GM12878 (cell line): ENCODE measurements at regions not wholly inside any gene's neighbourhood (a gene's known extent, or its start where the extent isn't known, plus 50 kb on each side); places are given as distances from the start of the nearest gene placed in this dataset.

ENCODE experiments used
- ATAC-seq: fragments of 200-7000 bp; cut with Tn5 transposase; 3 replicates; pipeline ENCODE4 v1.9.1; 2020; ENCODE audit warnings: mild to moderate bottlenecking, moderate library complexity
- BruUV-seq: library from RNA; stranded (reverse); fragments of 400-500 nt; replicated peaks from 2 replicates; lab custom pipeline; 2021; lab: Mats Ljungman, UMichigan
- CTCF ChIA-PET: fragments of 300-600 bp; sonication (Branson Sonifier 250); formaldehyde crosslinking; extraction: SDS; loops from one replicate; lab custom pipeline; 2021; ENCODE audit warnings: inconsistent platforms; lab: Yijun Ruan, JAX
- POLR2A ChIA-PET: fragments of 350-600 bp; formaldehyde crosslinking; extraction: SDS; loops from one replicate; lab custom pipeline; 2021; ENCODE audit warnings: inconsistent platforms; lab: Charles Lee
- RAD21 ChIA-PET: fragments of 300-600 bp; sonication (Branson Sonifier 250); formaldehyde crosslinking; loops from one replicate; lab custom pipeline; 2023; ENCODE audit warnings: antibody characterized with exemption; ENCODE audit not compliant: unreplicated experiment; lab: Charles Lee
- SMC1A ChIA-PET: fragments of 300-600 bp; sonication (Branson Sonifier 250); formaldehyde crosslinking; loops from one replicate; lab custom pipeline; 2023; ENCODE audit not compliant: unreplicated experiment, uncharacterized antibody; lab: Charles Lee
- DNase-seq: peaks from one replicate; pipeline ENCODE4 v3.0.0-alpha.2; 2011; ENCODE audit warnings: low read depth, low spot score
- FAIRE-seq: peaks from 3 replicates; lab custom pipeline; 2011; peaks lifted over from hg19 to GRCh38; lab: Jason Lieb, UNC
- H2AFZ ChIP-seq: 2 replicates; pipeline ENCODE4 v1.6.0; 2011; ENCODE audit warnings: low read depth, low read length, control low read depth; ENCODE audit not compliant: control insufficient read depth
- H3K27ac ChIP-seq: 2 replicates; pipeline ENCODE4 v1.5.1; 2011; ENCODE audit warnings: control low read depth; ENCODE audit not compliant: control insufficient read depth, insufficient read depth
- H3K27me3 ChIP-seq, 2 experiments: replicated peaks in 1 of 2; 2 replicates each; pipeline versions ENCODE4 v1.6.0 to v1.6.1; 2011; ENCODE audit warnings: low read length in 1 of 2; ENCODE audit not compliant: control insufficient read depth in 2 of 2, insufficient read depth in 2 of 2
- H3K36me3 ChIP-seq, 2 experiments: 2 replicates each; pipeline ENCODE4 v1.5.1; 2011; ENCODE audit warnings: low read length in 1 of 2; ENCODE audit not compliant: control insufficient read depth in 2 of 2, insufficient read depth in 2 of 2
- H3K4me1 ChIP-seq: 2 replicates; pipeline ENCODE4 v1.6.1; 2011; ENCODE audit warnings: mild to moderate bottlenecking, low read length, moderate library complexity, mixed read lengths; ENCODE audit not compliant: control insufficient read depth, insufficient read depth
- H3K4me2 ChIP-seq: 2 replicates; pipeline ENCODE4 v1.6.0; 2011; ENCODE audit warnings: control low read depth; ENCODE audit not compliant: control insufficient read depth, insufficient read depth
- H3K4me3 ChIP-seq: fragments of 200-600 bp; sonication (generic); 2 replicates; pipeline ENCODE4 v1.5.1; 2016
- H3K79me2 ChIP-seq: 2 replicates; pipeline ENCODE4 v1.6.0; 2011; ENCODE audit warnings: low read length; ENCODE audit not compliant: control insufficient read depth, insufficient read depth
- H3K9ac ChIP-seq: 2 replicates; pipeline ENCODE4 v1.8.0; 2011; ENCODE audit warnings: low read length, control low read depth, mixed read lengths; ENCODE audit not compliant: control insufficient read depth, insufficient read depth
- H3K9me3 ChIP-seq: replicated peaks from 3 replicates; pipeline ENCODE4 v1.5.1; 2011; ENCODE audit warnings: mild to moderate bottlenecking, low read length; ENCODE audit not compliant: control insufficient read depth, insufficient read depth
- H4K20me1 ChIP-seq: 2 replicates; pipeline ENCODE4 v1.6.0; 2011; ENCODE audit not compliant: control insufficient read depth, insufficient read depth
- BCL3 ChIP-seq: IDR thresholded peaks from 2 replicates; pipeline ENCODE4 v1.6.1; 2011; ENCODE audit warnings: borderline replicate concordance, low read depth, mild to moderate bottlenecking, moderate library complexity, low read length; ENCODE audit not compliant: insufficient read depth, poor library complexity, severe bottlenecking
- BHLHE40 ChIP-seq, 2 experiments: fragments of 450-650 bp in 1 of 2; IDR thresholded peaks; 2 replicates each; pipeline ENCODE4 v1.6.1; 2011 to 2017; ENCODE audit warnings: low read depth in 2 of 2, borderline replicate concordance in 1 of 2, improper control_type of control experiment in 1 of 2, low read length in 1 of 2, mild to moderate bottlenecking in 1 of 2
- IKZF2 ChIP-seq, 2 experiments: fragments of 450-650 bp; IDR thresholded peaks; 2 replicates each; pipeline ENCODE4 v1.6.1; 2017; ENCODE audit warnings: mild to moderate bottlenecking in 2 of 2, moderate library complexity in 2 of 2
- MTA3 ChIP-seq: IDR thresholded peaks from 2 replicates; pipeline ENCODE4 v1.6.1; 2012; ENCODE audit warnings: low read length, inconsistent platforms, borderline replicate concordance
- SKIL ChIP-seq: fragments of 450-650 bp; IDR thresholded peaks from 2 replicates; pipeline ENCODE4 v1.6.1; 2017; ENCODE audit warnings: mild to moderate bottlenecking, low read depth, inconsistent platforms; ENCODE audit not compliant: poor library complexity, severe bottlenecking
- ZZZ3 ChIP-seq: IDR thresholded peaks from 2 replicates; pipeline ENCODE4 v1.6.1; 2011; ENCODE audit warnings: low read depth; ENCODE audit not compliant: control insufficient read depth, insufficient read length
- WGBS: methylation state at CpG from one replicate; pipeline ENCODE4 v1.1.6; 2016; ENCODE audit warnings: low lambda C conversion rate; ENCODE audit not compliant: insufficient replicate concordance, insufficient coverage; ENCODE audit errors: missing lambda C conversion rate; 5-methylcytosine and 5-hydroxymethylcytosine counted together
- in situ Hi-C: fragments of 300-500 bp; cut with MboI; formaldehyde crosslinking; loops from 9 replicates; pipeline ENCODE4 v1.14.3; 2018; ENCODE audit warnings: mixed read lengths
- intact Hi-C: fragments of 100-400 bp; cut with micrococcal nuclease; formaldehyde crosslinking; loops from one replicate; pipeline ENCODE4 v1.14.2; 2022; ENCODE audit not compliant: unreplicated experiment

DNA sequence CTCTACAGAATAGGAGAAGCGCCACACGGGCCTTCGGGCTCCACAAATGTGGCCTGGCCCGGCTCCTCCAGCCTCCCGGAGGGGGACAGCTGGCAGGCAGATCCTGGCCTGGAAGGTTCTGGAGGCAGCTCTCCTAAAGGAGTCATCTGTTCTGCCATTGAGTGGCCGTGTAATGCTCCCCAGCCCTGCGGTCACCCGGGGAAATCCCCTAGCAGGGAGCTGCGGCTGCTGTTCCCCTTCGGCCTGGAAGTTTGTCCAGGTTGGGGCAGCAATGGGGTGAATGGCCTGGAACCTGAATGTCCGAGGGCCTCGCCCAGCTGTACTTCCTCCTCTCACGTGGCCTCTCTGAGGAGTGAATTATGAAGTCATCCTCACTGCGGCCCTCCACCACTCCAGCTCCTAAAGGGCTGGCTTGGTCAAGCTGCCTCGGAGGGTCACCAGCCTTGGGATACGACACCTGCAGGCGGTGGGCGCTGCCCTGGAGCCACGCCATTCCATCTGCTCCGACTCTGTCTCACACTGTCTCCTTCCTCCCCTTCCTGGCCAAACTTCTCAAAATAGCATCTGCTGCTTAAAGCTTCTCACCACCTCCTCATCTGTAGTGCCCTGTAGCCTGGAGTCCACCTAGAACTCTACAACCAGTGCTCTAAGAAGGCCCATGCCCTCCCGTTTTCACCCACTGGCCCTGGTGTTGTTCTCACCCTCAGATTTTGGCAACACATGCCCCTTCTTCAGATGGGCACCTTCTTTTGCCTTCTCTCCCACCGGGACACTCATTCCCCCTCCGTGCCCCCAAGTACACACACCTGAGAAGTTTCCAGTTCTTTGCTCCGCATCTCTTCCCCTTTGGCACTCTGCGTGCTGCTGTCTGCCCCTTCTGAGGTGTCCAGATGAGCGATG, 54.4 kb upstream of the TMPRSS2 start (continued):
- 0 out of 4 replicates have a peak, but pooled peaks of 1 of the 2 experiments have one; percentile 13 for TF ChIP-seq BHLHE40 (IDR thresholded peaks at IDR 0.05; ENCODE audit: borderline replicate concordance in 1 of 2, low read depth in 2 of 2, low read length in 1 of 2)
- TF ChIP-seq ZZZ3 = no peak

DNA sequence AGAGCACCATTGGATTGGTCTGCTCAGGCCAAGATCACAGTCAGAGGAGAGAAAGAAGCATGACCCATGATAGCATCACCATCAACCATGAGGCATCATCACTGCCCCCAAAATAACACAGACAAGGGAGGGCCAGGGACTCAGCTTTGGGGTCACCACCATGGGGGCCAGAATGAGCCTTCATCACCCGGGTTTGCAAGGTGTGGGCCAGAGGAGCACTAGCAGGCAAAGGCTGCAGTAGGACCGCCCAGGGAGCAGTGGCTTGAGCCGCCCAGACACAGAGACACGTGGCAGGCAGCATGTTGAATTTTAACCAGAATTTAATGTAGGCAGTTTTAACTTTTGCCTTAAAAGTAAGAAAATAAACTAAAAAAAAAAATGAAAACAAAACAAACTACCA, 53.7 kb upstream of the TMPRSS2 start:
- no peak overlapping the region for H3K4me2 ChIP-seq
- in situ Hi-C loops (no loop called here), intact Hi-C loops (no loop called here)
- CTCF ChIA-PET = interaction anchor here (0.9 kb wide), 1 partner anchor 8 kb away, joined by 3 read pairs; no protein-coding TSS in a partner anchor
- no TSS peak for BruUV-seq
- no peak overlapping the region for H3K27ac ChIP-seq
- peaks cover 14% of the 10 kb centered on the region for H3K4me1 ChIP-seq
- H3K9ac ChIP-seq = no peak overlapping the region
- DNase-seq (no peak), FAIRE-seq (no peak), ATAC-seq (no peak)
- POLR2A ChIA-PET = no interaction called here
- no peaks in the 10 kb centered on the region for H3K27me3 ChIP-seq
- no peak overlapping the region for H3K4me3 ChIP-seq
- 65% methylated on average over 4 of the region's 4 CpGs for whole genome bisulfite sequencing
- TF ChIP-seq BCL3 (no peak), SKIL (no peak), IKZF2 (IDR thresholded peaks at IDR 0.05) (no peak), MTA3 (no peak)
- SMC1A ChIA-PET = no interaction called here
- H3K9me3 ChIP-seq = no peaks in the 10 kb centered on the region
- no peak overlapping the region for H2AFZ ChIP-seq
- no peaks in the 10 kb centered on the region for H3K79me2 ChIP-seq
- RAD21 ChIA-PET = no interaction called here
- H3K36me3 ChIP-seq = no peaks in the 10 kb centered on the region
- no peaks in the 10 kb centered on the region for H4K20me1 ChIP-seq
